Right renal pelvis (tissue), 4 donors: ENCODE measurements at regions not wholly inside any gene's neighbourhood (a gene's known extent, or its start where the extent isn't known, plus 50 kb on each side); places are given as distances from the start of the nearest gene placed in this dataset.
A peak's percentile ranks its signal among the peaks of the same experiment; 100 is the strongest.
"Not testable (repeated sequence)": the region's sequence is repeated elsewhere in the genome, so short reads cannot be mapped to it uniquely, and the experiment has no call there.

ENCODE experiments used
- DNase-seq, 4 donors: peaks; one replicate each; pipeline ENCODE4 v3.0.0-alpha.2; 2013; ENCODE audit warnings: low read depth in 4 of 4, low spot score in 3 of 4, missing footprints in 1 of 4

DNA sequence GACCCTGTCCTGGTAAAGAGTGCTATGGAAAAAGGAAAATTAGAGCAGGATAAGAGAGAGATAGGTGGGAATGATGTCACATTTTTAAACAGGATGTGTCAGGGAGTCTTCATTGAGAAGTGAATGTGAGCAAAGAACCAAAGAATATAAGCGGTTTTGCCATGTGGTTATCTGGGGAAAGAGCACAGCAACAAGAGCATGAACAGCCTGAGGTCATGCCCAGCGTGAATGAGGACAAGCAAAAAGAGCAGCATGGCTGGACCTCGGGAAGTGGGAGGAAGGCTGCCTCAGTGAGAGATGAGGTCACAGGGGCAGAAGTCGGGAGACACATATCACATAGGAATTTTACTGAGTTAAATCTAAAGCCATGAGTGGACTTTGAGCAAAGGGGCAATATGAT, 82.8 kb upstream of the HES1 start:
- no peak for DNase-seq

- DNase-seq: no peak
Observed at GRCh38 chr3:194054016-194054415, 81.9 kb upstream of the HES1 start.

- DNase-seq: no peak
Observed at GRCh38 chr3:194054540-194054939, 81.4 kb upstream of the HES1 start.

GRCh38 chr3:194054961-194055360, 81.0 kb upstream of the HES1 start:
- DNase-seq: no peak

DNA sequence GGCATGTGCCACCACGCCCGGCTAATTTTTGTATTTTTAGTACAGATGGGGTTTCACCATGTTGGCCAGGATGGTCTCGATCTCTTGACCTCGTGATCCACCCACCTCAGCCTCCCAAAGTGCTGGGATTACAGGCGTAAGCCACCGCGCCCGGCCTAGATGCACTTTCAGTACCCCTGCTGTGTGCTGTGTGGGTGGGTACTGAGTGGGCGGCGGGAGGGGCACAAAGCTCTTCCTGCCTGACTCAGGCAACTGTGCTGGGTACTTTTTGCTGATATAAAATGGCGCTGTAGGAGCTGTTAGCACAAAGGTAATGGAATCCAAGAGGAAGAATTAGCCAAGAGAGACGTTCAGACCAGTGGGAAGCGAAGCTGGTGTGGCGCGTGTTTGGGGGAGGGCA, 79.6 kb upstream of the HES1 start:
- not testable (repeated sequence) for DNase-seq

GRCh38 chr3:194056731-194057415, 79.1 kb upstream of the HES1 start:
- no peak for DNase-seq

GRCh38 chr3:194057570-194058188, 78.3 kb upstream of the HES1 start:
- no peak for DNase-seq

DNA sequence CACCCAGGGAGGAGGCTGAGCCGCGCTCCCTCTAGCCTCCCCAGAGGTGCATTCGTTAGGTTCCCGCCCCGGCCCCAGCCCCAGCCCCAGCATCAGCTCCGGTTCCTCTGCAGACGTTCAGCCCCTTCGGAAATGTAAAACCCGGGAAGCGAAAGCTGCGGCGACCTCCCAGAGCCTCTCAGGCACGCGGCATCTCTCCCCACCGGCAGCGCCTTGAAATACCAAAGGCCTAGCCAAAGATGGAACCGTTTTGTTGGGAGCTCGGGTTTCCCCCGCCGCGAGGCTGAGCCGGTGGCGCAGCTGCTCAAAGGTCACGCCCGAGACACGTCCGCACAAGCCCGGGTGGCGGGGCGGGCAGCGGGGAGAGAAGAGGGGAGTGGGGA, 77.8 kb upstream of the HES1 start:
- DNase-seq: peak in 1 of 4 donors; percentile 59

- DNase-seq: no peak
Observed at GRCh38 chr3:194058753-194059152, 77.2 kb upstream of the HES1 start.

GRCh38 chr3:194061421-194062030, 74.4 kb upstream of the HES1 start:
- DNase-seq: no peak

GRCh38 chr3:194062830-194063229, 73.1 kb upstream of the HES1 start:
- no peak for DNase-seq

GRCh38 chr3:194064380-194065332, 71.3 kb upstream of the HES1 start:
- DNase-seq: no peak

DNA sequence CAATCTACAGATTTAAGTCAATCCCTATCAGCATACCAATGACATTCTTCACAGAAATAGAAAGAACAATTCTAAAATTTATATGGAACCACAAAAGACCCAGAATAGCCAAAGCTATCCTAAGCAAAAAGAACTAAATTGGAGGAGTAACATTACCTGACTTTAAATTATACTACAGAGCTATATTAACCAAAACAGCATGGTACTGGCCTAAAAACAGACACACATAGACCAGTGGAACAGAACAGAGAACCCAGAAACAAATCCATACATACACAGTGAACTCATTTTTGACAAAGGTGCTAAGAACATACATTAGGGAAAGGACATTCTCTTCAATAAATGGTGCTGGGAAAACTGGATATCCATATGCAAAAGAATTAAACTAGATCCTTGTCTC, 68.6 kb upstream of the HES1 start:
- not testable (repeated sequence) for DNase-seq

GRCh38 chr3:194067949-194068362, 68.0 kb upstream of the HES1 start:
- no peak for DNase-seq

- no peak for DNase-seq
Observed at GRCh38 chr3:194069421-194070219, 66.3 kb upstream of the HES1 start.

DNA sequence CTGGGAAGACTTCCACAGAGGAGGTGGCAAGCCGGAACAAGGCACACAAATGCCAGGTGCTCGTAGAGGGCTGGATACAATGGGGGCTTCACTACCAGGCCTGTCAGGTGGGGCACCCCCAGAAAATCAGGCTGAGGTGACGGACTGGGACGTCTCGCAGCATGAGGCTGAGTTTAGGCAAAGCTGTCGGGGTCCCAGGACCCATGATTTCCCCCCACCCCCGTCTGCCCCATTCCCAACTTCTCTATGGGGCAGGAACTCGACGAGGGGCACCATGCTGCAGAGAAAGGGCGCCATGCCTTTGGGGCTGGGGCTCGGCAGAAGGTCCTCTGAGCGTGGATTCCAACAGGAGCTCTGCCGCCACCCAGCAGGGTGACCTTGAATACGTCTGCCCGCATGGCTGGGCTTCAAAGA, 65.7 kb upstream of the HES1 start:
- DNase-seq: no peak

DNA sequence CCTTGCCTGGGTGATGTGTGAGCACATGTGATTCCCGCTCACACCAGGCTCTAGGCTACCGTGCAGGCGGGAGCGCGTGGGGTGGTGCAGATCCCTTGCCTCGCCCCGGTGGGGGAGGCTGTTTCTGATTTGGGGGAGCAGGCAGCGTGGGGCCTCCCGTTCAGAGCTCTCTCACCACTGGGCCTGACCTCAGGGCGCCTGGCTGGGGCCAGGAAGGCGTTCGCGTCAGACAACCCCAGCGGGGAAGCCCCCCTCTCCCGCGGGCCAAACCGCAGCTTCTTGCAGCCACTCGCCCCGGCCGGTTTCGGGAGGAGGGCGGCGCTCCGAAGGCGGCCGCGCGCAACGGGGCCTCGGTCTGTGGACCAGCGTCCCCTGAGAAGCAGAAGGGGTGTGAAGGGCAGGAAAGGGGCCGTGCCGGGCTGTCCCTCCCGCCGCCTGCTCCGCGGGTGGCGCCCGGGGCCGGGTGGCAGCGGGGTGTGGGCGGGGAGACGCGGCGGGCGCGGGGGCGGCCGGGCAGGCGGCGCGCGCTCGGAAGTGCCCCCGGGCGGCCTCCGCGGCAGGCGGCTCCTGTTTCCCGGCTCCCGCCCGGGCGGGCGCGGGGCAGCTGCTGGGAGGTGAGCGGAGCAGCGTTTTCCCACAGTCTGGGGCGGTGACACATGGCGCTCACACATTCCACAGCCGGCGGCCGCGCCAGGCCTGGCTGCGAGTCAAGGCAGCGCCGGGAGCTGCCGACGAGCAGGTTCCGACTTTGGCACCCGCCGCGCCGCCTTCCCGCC, 65.1 kb upstream of the HES1 start:
- peak; percentile 66 to 80 (median 72) for DNase-seq

DNA sequence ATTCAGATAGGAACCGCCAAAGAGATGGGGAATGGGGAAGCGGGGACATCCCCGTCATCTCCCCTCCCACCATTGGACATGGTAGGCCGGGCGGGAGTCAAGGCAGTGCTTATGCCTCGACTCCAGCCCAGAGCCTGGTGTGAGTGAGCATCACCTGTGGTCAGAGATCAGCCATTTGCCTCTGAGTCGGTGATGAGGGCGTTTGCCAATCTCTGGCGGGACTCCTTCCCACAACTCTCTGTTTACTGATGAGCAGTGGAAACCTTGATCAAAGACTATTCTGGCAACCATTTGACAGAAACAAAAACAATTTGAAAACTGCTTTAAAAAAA, 63.9 kb upstream of the HES1 start:
- DNase-seq: no peak

- no peak for DNase-seq
Observed at GRCh38 chr3:194072691-194073279, 63.2 kb upstream of the HES1 start.
